ENCODE measurements at regions not wholly inside any gene's neighbourhood (a gene's known extent, or its start where the extent isn't known, plus 50 kb on each side); places are given as distances from the start of the nearest gene placed in this dataset.

GRCh38 chr5:111836426-111836825, 79.4 kb upstream of the NREP start:
- POLR2A ChIA-PET (ENCODE audit: unreplicated experiment), result no interaction called here
- no peak overlapping the region for H2AFZ ChIP-seq
- CTCF ChIA-PET, result no interaction called here
- TF ChIP-seq CTCF (conservative IDR thresholded peaks at IDR 0.05), result no peak
- TF ChIP-seq EZH2 (IDR thresholded peaks at IDR 0.05; ENCODE audit: low read depth), result no peak
- no peaks in the 10 kb centered on the region for H3K9me3 ChIP-seq (ENCODE audit: insufficient read depth, low read depth)
- H3K36me3 ChIP-seq (ENCODE audit: low read depth), result no peaks in the 10 kb centered on the region
- intact Hi-C loops (cut with micrococcal nuclease; ENCODE audit: unreplicated experiment), result no loop called here
- no peak for DNase-seq
- no peaks in the 10 kb centered on the region for H3K4me1 ChIP-seq (replicated peaks; ENCODE audit: insufficient read depth)
- BruUV-seq (replicated peaks), result no TSS peak
- no peaks in the 10 kb centered on the region for H3K79me2 ChIP-seq (ENCODE audit: low read depth)
- no peaks in the 10 kb centered on the region for H3K9me2 ChIP-seq (ENCODE audit: insufficient read depth)
- no peak overlapping the region for H3K4me2 ChIP-seq
- no peaks in the 10 kb centered on the region for H3K27me3 ChIP-seq (ENCODE audit: insufficient read depth, low read depth)
- no peaks in the 10 kb centered on the region for H4K20me1 ChIP-seq (ENCODE audit: insufficient read depth)
- no peak overlapping the region for H3K27ac ChIP-seq
- H3K4me3 ChIP-seq, result no peak overlapping the region
- no peaks in the 10 kb centered on the region for H3F3A ChIP-seq (ENCODE audit: insufficient read depth, low read depth)

- POLR2A ChIA-PET (ENCODE audit: unreplicated experiment), result no interaction called here
These were observed 78.1 kb upstream of the NREP start for GRCh38 chr5:111834926-111835599.

GRCh38 chr5:111830333-111830732, 73.3 kb upstream of the NREP start:
- Histone ChIP-seq H3K4me1 (replicated peaks; ENCODE audit: insufficient read depth) (no peaks in the 10 kb centered on the region), H3K4me3 (no peak overlapping the region), H3K9me3 (ENCODE audit: insufficient read depth, low read depth) (no peaks in the 10 kb centered on the region), H3K9me2 (ENCODE audit: insufficient read depth) (no peaks in the 10 kb centered on the region), H3K4me2 (no peak overlapping the region; the same call in 1 of the 2 replicates), H3F3A (ENCODE audit: insufficient read depth, low read depth) (no peaks in the 10 kb centered on the region), H3K79me2 (ENCODE audit: low read depth) (no peaks in the 10 kb centered on the region), H3K27me3 (ENCODE audit: insufficient read depth, low read depth) (no peaks in the 10 kb centered on the region), H3K27ac (peak overlapping the region; percentile 55), H2AFZ (no peak overlapping the region), H4K20me1 (ENCODE audit: insufficient read depth) (no peaks in the 10 kb centered on the region), H3K36me3 (ENCODE audit: low read depth) (no peaks in the 10 kb centered on the region)
- POLR2A ChIA-PET (ENCODE audit: unreplicated experiment), result no interaction called here
- CTCF ChIA-PET, result no interaction called here
- no TSS peak for BruUV-seq (replicated peaks)
- peak; percentile 1 to 82 for DNase-seq
- no peak for TF ChIP-seq CTCF (conservative IDR thresholded peaks at IDR 0.05)
- TF ChIP-seq EZH2 (IDR thresholded peaks at IDR 0.05; ENCODE audit: low read depth), result no peak
- intact Hi-C loops (cut with micrococcal nuclease; ENCODE audit: unreplicated experiment), result no loop called here

More at GRCh38 chr5:111834926-111835599, 78.1 kb upstream of the NREP start:
- Histone ChIP-seq H3K27me3 (ENCODE audit: insufficient read depth, low read depth) (no peaks in the 10 kb centered on the region), H3K9me3 (ENCODE audit: insufficient read depth, low read depth) (no peaks in the 10 kb centered on the region), H3K27ac (no peak overlapping the region), H3K4me2 (no peak overlapping the region), H3K36me3 (ENCODE audit: low read depth) (no peaks in the 10 kb centered on the region), H3K4me3 (no peak overlapping the region), H2AFZ (no peak overlapping the region), H4K20me1 (ENCODE audit: insufficient read depth) (no peaks in the 10 kb centered on the region), H3K9me2 (ENCODE audit: insufficient read depth) (no peaks in the 10 kb centered on the region), H3F3A (ENCODE audit: insufficient read depth, low read depth) (no peaks in the 10 kb centered on the region), H3K4me1 (replicated peaks; ENCODE audit: insufficient read depth) (no peaks in the 10 kb centered on the region), H3K79me2 (ENCODE audit: low read depth) (no peaks in the 10 kb centered on the region)
- CTCF ChIA-PET, result no interaction called here
- DNase-seq, result no peak
- intact Hi-C loops (cut with micrococcal nuclease; ENCODE audit: unreplicated experiment), result no loop called here
- no peak for TF ChIP-seq CTCF (conservative IDR thresholded peaks at IDR 0.05)
- TF ChIP-seq EZH2 (IDR thresholded peaks at IDR 0.05; ENCODE audit: low read depth), result no peak
- BruUV-seq (replicated peaks), result no TSS peak
